H1 (cell line): ENCODE measurements at regions not wholly inside any gene's neighbourhood (a gene's known extent, or its start where the extent isn't known, plus 50 kb on each side); places are given as distances from the start of the nearest gene placed in this dataset.

ENCODE experiments used
- CTCF ChIA-PET: fragments of 300-600 bp; sonication (Branson Sonifier 250); formaldehyde crosslinking; loops from one replicate; lab custom pipeline; 2021; ENCODE audit not compliant: partially characterized antibody; lab: Charles Lee
- POLR2A ChIA-PET: fragments of 300-600 bp; sonication (Branson Sonifier 250); formaldehyde crosslinking; loops from one replicate; lab custom pipeline; 2021; ENCODE audit warnings: inconsistent platforms; ENCODE audit not compliant: partially characterized antibody; lab: Charles Lee
- DNase-seq, 2 experiments: peaks; one replicate each; pipeline versions ENCODE4 v3.0.0 to v3.0.0-alpha.2; 2010 to 2022; ENCODE audit warnings: low spot score in 2 of 2, low read depth in 1 of 2, mixed read lengths in 1 of 2
- FAIRE-seq: peaks from 2 replicates; lab custom pipeline; 2011; peaks lifted over from hg19 to GRCh38; lab: Jason Lieb, UNC
- H2AFZ ChIP-seq: 2 replicates; pipeline ENCODE4 v1.8.1; 2012; ENCODE audit warnings: low read length, inconsistent platforms
- H2AK5ac ChIP-seq: 2 replicates; pipeline ENCODE4 v1.6.1; 2013; ENCODE audit warnings: low read depth, low read length
- H2BK120ac ChIP-seq: replicated peaks from 2 replicates; pipeline ENCODE3; 2013; ENCODE audit warnings: low read depth, low read length, inconsistent platforms
- H2BK12ac ChIP-seq: 2 replicates; pipeline ENCODE4 v1.6.1; 2013; ENCODE audit warnings: low read depth, low read length
- H2BK15ac ChIP-seq: 2 replicates; pipeline ENCODE4 v1.6.1; 2013; ENCODE audit warnings: low read length
- H2BK20ac ChIP-seq: 2 replicates; pipeline ENCODE4 v1.6.1; 2013; ENCODE audit warnings: low read length
- H2BK5ac ChIP-seq: 2 replicates; pipeline ENCODE4 v1.6.1; 2013; ENCODE audit warnings: low read depth, low read length
- H3K14ac ChIP-seq: 2 replicates; pipeline ENCODE4 v1.6.1; 2013; ENCODE audit warnings: inconsistent platforms; ENCODE audit not compliant: insufficient read length
- H3K18ac ChIP-seq: 2 replicates; pipeline ENCODE4 v1.6.1; 2013; ENCODE audit warnings: low read length; ENCODE audit errors: extremely low read depth
- H3K23ac ChIP-seq: 2 replicates; pipeline ENCODE4 v1.6.1; 2013; ENCODE audit warnings: inconsistent platforms; ENCODE audit not compliant: insufficient read length
- H3K23me2 ChIP-seq: 2 replicates; pipeline ENCODE4 v1.6.1; 2013; ENCODE audit warnings: low read depth, low read length
- H3K27ac ChIP-seq: 2 replicates; pipeline ENCODE4 v1.6.1; 2011; ENCODE audit warnings: low read depth, low read length, inconsistent platforms
- H3K27me3 ChIP-seq, 4 experiments: replicated peaks in 1 of 4; 1 replicate in 1 of 4; 2 replicates in 3 of 4; pipeline versions ENCODE4 v1.6.1 to v1.8.1; 2011 to 2013; ENCODE audit warnings: low read length in 3 of 4, mild to moderate bottlenecking in 3 of 4, inconsistent platforms in 2 of 4, mixed read lengths in 2 of 4, moderate library complexity in 1 of 4; ENCODE audit not compliant: control insufficient read depth in 3 of 4, insufficient read depth in 3 of 4; ENCODE audit errors: extremely low read depth in 1 of 4
- H3K36me3 ChIP-seq, 4 experiments: 2 replicates each; pipeline versions ENCODE4 v1.6.1 to v1.8.1; 2011 to 2013; ENCODE audit warnings: mild to moderate bottlenecking in 4 of 4, low read length in 3 of 4, moderate library complexity in 2 of 4, control low read depth in 1 of 4, inconsistent platforms in 1 of 4; ENCODE audit not compliant: insufficient read depth in 4 of 4, control insufficient read depth in 2 of 4
- H3K4ac ChIP-seq: replicated peaks from 2 replicates; pipeline ENCODE3; 2013; ENCODE audit warnings: low read length, low read depth, mixed read lengths, inconsistent platforms; ENCODE audit not compliant: insufficient read length
- H3K4me1 ChIP-seq, 4 experiments: replicated peaks in 1 of 4; 1 replicate in 1 of 4; 2 replicates in 3 of 4; pipeline versions ENCODE4 v1.6.1 to v1.8.1; 2011 to 2013; ENCODE audit warnings: low read length in 3 of 4, inconsistent platforms in 2 of 4, mixed read lengths in 1 of 4; ENCODE audit not compliant: insufficient read depth in 4 of 4, control insufficient read depth in 3 of 4
- H3K4me2 ChIP-seq, 2 experiments: 2 replicates each; pipeline versions ENCODE4 v1.6.1 to v1.8.1; 2011 to 2013; ENCODE audit warnings: low read depth in 2 of 2, low read length in 2 of 2, control low read depth in 1 of 2, inconsistent platforms in 1 of 2, mild to moderate bottlenecking in 1 of 2; ENCODE audit not compliant: insufficient read depth in 1 of 2
- H3K4me3 ChIP-seq, 4 experiments: fragments of 200-600, 300-600 bp in 1 of 4; sonication (generic), shearing (Covaris generic), sonication (Bioruptor Twin) in 1 of 4; 2 replicates each; pipeline versions ENCODE4 v1.5.1 to v1.8.1; 2011 to 2016; ENCODE audit warnings: low read length in 4 of 4, low read depth in 3 of 4, control low read depth in 2 of 4, inconsistent platforms in 2 of 4, mild to moderate bottlenecking in 2 of 4, mixed read lengths in 1 of 4, moderate library complexity in 1 of 4; ENCODE audit not compliant: insufficient read depth in 2 of 4; ENCODE audit errors: extremely low read depth in 1 of 4
- H3K56ac ChIP-seq: replicated peaks from 2 replicates; pipeline ENCODE3; 2013; ENCODE audit warnings: low read depth, mild to moderate bottlenecking, mixed read lengths, low read length, inconsistent platforms; ENCODE audit not compliant: insufficient read length
- H3K79me1 ChIP-seq: 2 replicates; pipeline ENCODE4 v1.6.1; 2013; ENCODE audit warnings: low read depth, low read length, control low read depth
- H3K79me2 ChIP-seq, 2 experiments: 2 replicates each; pipeline versions ENCODE4 v1.6.1 to v1.8.1; 2012 to 2013; ENCODE audit warnings: low read length in 2 of 2, mild to moderate bottlenecking in 2 of 2, inconsistent platforms in 1 of 2; ENCODE audit not compliant: insufficient read depth in 2 of 2, control insufficient read depth in 1 of 2
- H3K9ac ChIP-seq, 4 experiments: replicated peaks in 1 of 4; 1 replicate in 1 of 4; 2 replicates in 3 of 4; pipeline versions ENCODE4 v1.6.1 to v1.8.1; 2011 to 2013; ENCODE audit warnings: low read depth in 3 of 4, low read length in 3 of 4, control low read depth in 2 of 4, mild to moderate bottlenecking in 2 of 4, moderate library complexity in 2 of 4, inconsistent platforms in 1 of 4; ENCODE audit errors: extremely low read depth in 1 of 4
- H3K9me3 ChIP-seq, 2 experiments: 2 replicates each; pipeline versions ENCODE4 v1.6.1 to v1.8.1; 2012 to 2013; ENCODE audit warnings: mild to moderate bottlenecking in 2 of 2, moderate library complexity in 2 of 2, control low read depth in 1 of 2, inconsistent platforms in 1 of 2, low read depth in 1 of 2, low read length in 1 of 2, mixed read lengths in 1 of 2; ENCODE audit not compliant: insufficient read depth in 2 of 2
- H4K20me1 ChIP-seq, 2 experiments: replicated peaks in 1 of 2; 2 replicates each; pipeline versions ENCODE3 to v1.8.1; 2011 to 2013; ENCODE audit warnings: inconsistent platforms in 2 of 2, low read length in 2 of 2, mild to moderate bottlenecking in 1 of 2; ENCODE audit not compliant: insufficient read depth in 2 of 2, control insufficient read depth in 1 of 2
- H4K5ac ChIP-seq: 2 replicates; pipeline ENCODE4 v1.6.1; 2013; ENCODE audit warnings: low read length, low read depth, mixed read lengths, inconsistent platforms; ENCODE audit not compliant: insufficient read length
- H4K8ac ChIP-seq: 2 replicates; pipeline ENCODE4 v1.8.0; 2013; ENCODE audit warnings: mild to moderate bottlenecking, moderate library complexity, low read length, inconsistent platforms; ENCODE audit not compliant: insufficient read depth; ENCODE audit errors: extremely low read depth
- H4K91ac ChIP-seq: replicated peaks from 2 replicates; pipeline ENCODE3; 2013; ENCODE audit warnings: low read length, mixed read lengths, inconsistent platforms; ENCODE audit not compliant: insufficient read length
- BACH1 ChIP-seq: IDR thresholded peaks from 2 replicates; pipeline ENCODE4 v1.6.1; 2012; ENCODE audit warnings: low read length, improper control_type of control experiment
- CBX8 ChIP-seq: fragments of 300-800, 300-1000 bp; sonication (generic); IDR thresholded peaks from 2 replicates; pipeline ENCODE4 v1.7.1; 2016; ENCODE audit warnings: low read depth, low read length, borderline replicate concordance
- CHD2 ChIP-seq: IDR thresholded peaks from 2 replicates; pipeline ENCODE4 v1.6.1; 2012; ENCODE audit warnings: low read length, improper control_type of control experiment
- CTBP2 ChIP-seq: IDR thresholded peaks from 2 replicates; pipeline ENCODE4 v1.7.0; 2011; ENCODE audit warnings: borderline replicate concordance, mild to moderate bottlenecking, moderate library complexity, mixed read lengths, low read length; ENCODE audit not compliant: insufficient read depth, insufficient read length
- HDAC2 ChIP-seq, 2 experiments: fragments of 300-600 bp in 1 of 2; sonication (generic) in 1 of 2; IDR thresholded peaks; 2 replicates each; pipeline ENCODE4 v1.6.1; 2011 to 2012; ENCODE audit warnings: low read depth in 2 of 2, low read length in 2 of 2, mild to moderate bottlenecking in 2 of 2, moderate library complexity in 2 of 2, borderline replicate concordance in 1 of 2, inconsistent platforms in 1 of 2
- POLR2A ChIP-seq, 2 experiments: IDR thresholded peaks; 1 replicate in 1 of 2; 2 replicates in 1 of 2; pipeline ENCODE4 v1.6.1; 2011; ENCODE audit warnings: low read depth in 2 of 2, low read length in 2 of 2, mild to moderate bottlenecking in 2 of 2; ENCODE audit errors: control extremely low read depth in 1 of 2
- SP4 ChIP-seq: IDR thresholded peaks from 2 replicates; pipeline ENCODE4 v1.6.1; 2012; ENCODE audit warnings: low read length, inconsistent platforms
- SRF ChIP-seq: IDR thresholded peaks from 2 replicates; pipeline ENCODE4 v1.6.1; 2011; ENCODE audit warnings: mild to moderate bottlenecking, low read depth, low read length, moderate library complexity
- SUZ12 ChIP-seq: fragments of 200-600 bp; sonication (generic); IDR thresholded peaks from 2 replicates; pipeline ENCODE4 v1.6.1; 2012; ENCODE audit warnings: mild to moderate bottlenecking, inconsistent platforms, low read length, moderate library complexity, mixed read lengths
- TBP ChIP-seq: IDR thresholded peaks from 2 replicates; pipeline ENCODE4 v1.6.1; 2011; ENCODE audit warnings: low read depth, low read length, improper control_type of control experiment
- WGBS, 2 experiments: shearing (Covaris generic) in 1 of 2; methylation state at CpG; one replicate each; pipeline versions ENCODE4 v1.1.6 to v1.1.7; 2013 to 2015; ENCODE audit warnings: low lambda C conversion rate in 2 of 2, mixed read lengths in 2 of 2, inconsistent platforms in 1 of 2, low coverage in 1 of 2, missing lambda C conversion rate in 1 of 2; ENCODE audit not compliant: insufficient replicate concordance in 2 of 2, insufficient coverage in 1 of 2, insufficient read length in 1 of 2; ENCODE audit errors: extremely low coverage in 1 of 2, missing lambda C conversion rate in 1 of 2; 5-methylcytosine and 5-hydroxymethylcytosine counted together
- TF ChIP-seq, protein P1 (sequence below): IDR thresholded peaks from 2 replicates; pipeline ENCODE4 v1.6.1; 2012; ENCODE audit warnings: inconsistent platforms

DNA sequence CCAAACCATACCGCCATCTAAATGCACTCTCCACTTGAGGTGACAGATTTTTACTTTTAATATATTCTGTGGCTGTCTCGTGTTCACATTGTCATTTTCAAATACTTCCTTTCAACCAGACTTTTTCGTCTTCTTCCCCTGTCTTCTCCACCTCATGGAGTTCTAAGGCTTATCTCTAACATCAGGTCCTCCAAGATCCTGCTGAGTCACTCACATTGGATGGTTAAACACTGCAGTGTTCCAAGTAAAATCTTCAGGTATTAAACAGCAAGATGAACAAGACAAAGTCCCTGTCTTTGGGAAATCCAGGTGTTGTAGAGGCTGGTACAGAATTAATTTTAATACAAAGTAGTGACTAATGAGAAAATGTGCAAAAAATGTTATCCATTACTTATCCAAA lies 330.2 kb upstream of the KIF2B start:
- Histone ChIP-seq H2AK5ac (no peak overlapping the region), H3K27ac (no peak overlapping the region), H3K56ac (no peak overlapping the region), H3K14ac (no peak overlapping the region), H3K27me3 (no peaks in the 10 kb centered on the region), H4K91ac (no peak overlapping the region), H3K4ac (no peak overlapping the region), H4K5ac (no peak overlapping the region), H4K20me1 (no peaks in the 10 kb centered on the region), H2AFZ (no peak overlapping the region), H3K9ac (no peak overlapping the region), H2BK12ac (no peak overlapping the region), H2BK15ac (no peak overlapping the region), H3K4me3 (no peak overlapping the region), H3K79me2 (no peaks in the 10 kb centered on the region), H3K36me3 (no peaks in the 10 kb centered on the region), H2BK120ac (no peak overlapping the region), H2BK5ac (no peak overlapping the region), H3K18ac (no peak overlapping the region), H3K4me2 (no peak overlapping the region), H3K23me2 (no peaks in the 10 kb centered on the region), H3K23ac (no peak overlapping the region), H3K9me3 (no peaks in the 10 kb centered on the region), H3K79me1 (no peaks in the 10 kb centered on the region), H2BK20ac (no peak overlapping the region), H3K4me1 (no peaks in the 10 kb centered on the region), H4K8ac (no peak overlapping the region)
- no peak for DNase-seq
- no peak for FAIRE-seq
- ChIA-PET POLR2A (no interaction called here), CTCF (no interaction called here)
- TF ChIP-seq CHD2 (no peak), TBP (no peak), SRF (no peak), SP4 (no peak), CTBP2 (no peak), POLR2A (IDR thresholded peaks at IDR 0.05; ENCODE audit: control extremely low read depth in 1 of 2, low read depth in 2 of 2, low read length in 2 of 2) (no peak), BACH1 (no peak), SUZ12 (no peak), CBX8 (no peak), HDAC2 (IDR thresholded peaks at IDR 0.05; ENCODE audit: borderline replicate concordance in 1 of 2, low read depth in 2 of 2, low read length in 2 of 2) (no peak)
- TF ChIP-seq, protein P1, sequence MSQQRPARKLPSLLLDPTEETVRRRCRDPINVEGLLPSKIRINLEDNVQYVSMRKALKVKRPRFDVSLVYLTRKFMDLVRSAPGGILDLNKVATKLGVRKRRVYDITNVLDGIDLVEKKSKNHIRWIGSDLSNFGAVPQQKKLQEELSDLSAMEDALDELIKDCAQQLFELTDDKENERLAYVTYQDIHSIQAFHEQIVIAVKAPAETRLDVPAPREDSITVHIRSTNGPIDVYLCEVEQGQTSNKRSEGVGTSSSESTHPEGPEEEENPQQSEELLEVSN = no peak
- 86% methylated on average over 3 of the region's 3 CpGs; no CpG with 5 or more reads in 1 of the 2 experiments for WGBS, 2 experiments
